Kidney (tissue), 13 donors: ENCODE measurements at regions not wholly inside any gene's neighbourhood (a gene's known extent, or its start where the extent isn't known, plus 50 kb on each side); places are given as distances from the start of the nearest gene placed in this dataset.

Experiments
- DNase-seq, 5 donors: peaks; one replicate each; pipeline ENCODE4 v3.0.0-alpha.2; 2013 to 2020
- FAIRE-seq: peaks from 2 replicates; lab custom pipeline; 2012; peaks lifted over from hg19 to GRCh38; lab: Jason Lieb, UNC
- H3K27ac ChIP-seq, 2 donors: one replicate each; pipeline ENCODE4 v1.7.0; 2013; ENCODE audit warnings: low read depth in 2 of 2, low read length in 2 of 2, inconsistent platforms in 1 of 2
- H3K27me3 ChIP-seq: one replicate; pipeline ENCODE4 v1.7.1; 2013; ENCODE audit warnings: low read length, inconsistent platforms; ENCODE audit not compliant: control insufficient read depth, insufficient read depth
- H3K36me3 ChIP-seq, 3 donors: one replicate each; pipeline versions ENCODE4 v1.7.0 to v1.7.1; 2013; ENCODE audit warnings: low read length in 3 of 3, control low read depth in 1 of 3, inconsistent platforms in 1 of 3; ENCODE audit not compliant: insufficient read depth in 3 of 3, control insufficient read depth in 2 of 3
- H3K4me1 ChIP-seq, 3 donors: one replicate each; pipeline versions ENCODE4 v1.7.0 to v1.7.1; 2013; ENCODE audit warnings: low read length in 3 of 3, inconsistent platforms in 1 of 3, low read depth in 1 of 3; ENCODE audit not compliant: control insufficient read depth in 2 of 3, insufficient read depth in 2 of 3
- H3K4me3 ChIP-seq, 3 donors: one replicate each; pipeline versions ENCODE4 v1.7.0 to v1.8.1; 2013; ENCODE audit warnings: low read length in 3 of 3, control low read depth in 1 of 3, inconsistent platforms in 1 of 3
- H3K9ac ChIP-seq, 3 donors: one replicate each; pipeline versions ENCODE4 v1.7.0 to v1.7.1; 2013; ENCODE audit warnings: low read length in 3 of 3, control low read depth in 1 of 3, inconsistent platforms in 1 of 3
- H3K9me3 ChIP-seq, 3 donors: one replicate each; pipeline versions ENCODE4 v1.7.0 to v1.7.1; 2013; ENCODE audit warnings: low read length in 3 of 3, control low read depth in 1 of 3, inconsistent platforms in 1 of 3; ENCODE audit not compliant: control insufficient read depth in 2 of 3, insufficient read depth in 1 of 3
- CTCF ChIP-seq: IDR thresholded peaks from 3 replicates; pipeline ENCODE4 v1.5.1; 2012; ENCODE audit warnings: mild to moderate bottlenecking, moderate library complexity, borderline replicate concordance; ENCODE audit not compliant: insufficient read depth; ENCODE audit errors: extremely low read depth
- intact Hi-C: fragments of 100-400 bp; cut with DNase I; formaldehyde crosslinking; loops from one replicate; pipeline ENCODE4 v1.11.1; 2022
- donor health status: control.
- donor health status: control.
- donor health status: control.
- donor health status: control.
- donor health status: control.
- donor health status: DM: yes; HTN: yes; CAD: no.
- donor health status: Normal renal cell carcinoma (clear cell type).

GRCh38 chr6:167687116-167687725, 139.5 kb upstream of the AFDN start:
- peaks cover 0 to 1% (median 0%) of the 10 kb centered on the region in 3 donors for H3K9me3 ChIP-seq
- H3K4me3 ChIP-seq: no peak overlapping the region
- no peak overlapping the region for H3K9ac ChIP-seq
- intact Hi-C loops: no loop called here
- DNase-seq (no peak), FAIRE-seq (no peak)
- H3K36me3 ChIP-seq: no peaks in the 10 kb centered on the region
- peaks cover 0 to 11% (median 4%) of the 10 kb centered on the region in 3 donors for H3K4me1 ChIP-seq
- H3K27me3 ChIP-seq: no peaks in the 10 kb centered on the region
- no peak for TF ChIP-seq CTCF
- no peak overlapping the region for H3K27ac ChIP-seq

GRCh38 chr6:167688123-167688522, 138.6 kb upstream of the AFDN start:
- no peak overlapping the region for H3K9ac ChIP-seq
- no peaks in the 10 kb centered on the region for H3K36me3 ChIP-seq
- no peak for FAIRE-seq
- DNase-seq: peak in 1 of 5 donors; percentile 26
- H3K27ac ChIP-seq: no peak overlapping the region
- no peak overlapping the region for H3K4me3 ChIP-seq
- no peak for TF ChIP-seq CTCF
- peaks cover 0 to 1% (median 0%) of the 10 kb centered on the region in 3 donors for H3K9me3 ChIP-seq
- intact Hi-C loops: no loop called here
- peaks cover 0 to 7% (median 4%) of the 10 kb centered on the region in 3 donors for H3K4me1 ChIP-seq
- no peaks in the 10 kb centered on the region for H3K27me3 ChIP-seq

GRCh38 chr6:167689278-167689677, 137.4 kb upstream of the AFDN start:
- Histone ChIP-seq H3K27ac (no peak overlapping the region), H3K9ac (no peak overlapping the region), H3K9me3 (peaks cover 0 to 1% (median 0%) of the 10 kb centered on the region in 3 donors), H3K36me3 (no peaks in the 10 kb centered on the region), H3K4me1 (peaks cover 0 to 3% (median 0%) of the 10 kb centered on the region in 3 donors), H3K4me3 (no peak overlapping the region), H3K27me3 (no peaks in the 10 kb centered on the region)
- intact Hi-C loops: no loop called here
- TF ChIP-seq CTCF: no peak
- DNase-seq (peak in 1 of 5 donors; percentile 25), FAIRE-seq (no peak)
